HepG2 (cell line): ENCODE measurements at regions not wholly inside any gene's neighbourhood (a gene's known extent, or its start where the extent isn't known, plus 50 kb on each side); places are given as distances from the start of the nearest gene placed in this dataset.

Source experiments
- CREB1 ChIP-seq, 2 experiments: fragments of 450-650 bp in 1 of 2; IDR thresholded peaks; 2 replicates each; pipeline ENCODE4 v1.6.1; 2016 to 2017; ENCODE audit warnings: control low read depth in 1 of 2, mild to moderate bottlenecking in 1 of 2, missing compliant biosample characterization in 1 of 2, missing genetic modification characterization in 1 of 2
- RFX5 ChIP-seq: IDR thresholded peaks from 2 replicates; pipeline ENCODE4 v1.6.1; 2011; ENCODE audit warnings: low read depth, low read length, improper control_type of control experiment
- TFE3 ChIP-seq: IDR thresholded peaks from 2 replicates; pipeline ENCODE4 v1.6.1; 2016
- THYN1 ChIP-seq: sonication (generic); formaldehyde crosslinking; IDR thresholded peaks from 2 replicates; pipeline ENCODE4 v1.8.1; 2023; ENCODE audit warnings: low read depth, mild to moderate bottlenecking, moderate library complexity, missing genetic modification reagents, borderline replicate concordance
- U2AF2 ChIP-seq: fragments of 200-400 bp; formaldehyde crosslinking; IDR thresholded peaks from 2 replicates; pipeline ENCODE4 v1.6.1; 2017; ENCODE audit warnings: low read depth, mild to moderate bottlenecking, low read length
- USF2 ChIP-seq, 2 experiments: sonication (generic) in 1 of 2; formaldehyde crosslinking in 1 of 2; IDR thresholded peaks; 2 replicates each; pipeline versions ENCODE4 v1.5.1 to v1.6.1; 2011 to 2020; ENCODE audit warnings: borderline replicate concordance in 1 of 2, low read depth in 1 of 2, low read length in 1 of 2, mild to moderate bottlenecking in 1 of 2, missing genetic modification reagents in 1 of 2, moderate library complexity in 1 of 2
- ZFP37 ChIP-seq: sonication (generic); formaldehyde crosslinking; IDR thresholded peaks from 2 replicates; pipeline ENCODE4 v1.4.0; 2020; ENCODE audit warnings: missing genetic modification reagents, borderline replicate concordance
- ZNF263 ChIP-seq: sonication (generic); formaldehyde crosslinking; IDR thresholded peaks from 2 replicates; pipeline ENCODE4 v1.4.0; 2020; ENCODE audit warnings: missing genetic modification reagents
- ZNF296 ChIP-seq: sonication (generic); formaldehyde crosslinking; conservative IDR thresholded peaks from 2 replicates; pipeline ENCODE4 v1.5.0; 2020; ENCODE audit warnings: mild to moderate bottlenecking, missing genetic modification reagents
- TF ChIP-seq, protein P1 (sequence below): IDR thresholded peaks from 2 replicates; pipeline ENCODE4 v1.6.1; 2016; ENCODE audit warnings: low read depth, control low read depth

DNA sequence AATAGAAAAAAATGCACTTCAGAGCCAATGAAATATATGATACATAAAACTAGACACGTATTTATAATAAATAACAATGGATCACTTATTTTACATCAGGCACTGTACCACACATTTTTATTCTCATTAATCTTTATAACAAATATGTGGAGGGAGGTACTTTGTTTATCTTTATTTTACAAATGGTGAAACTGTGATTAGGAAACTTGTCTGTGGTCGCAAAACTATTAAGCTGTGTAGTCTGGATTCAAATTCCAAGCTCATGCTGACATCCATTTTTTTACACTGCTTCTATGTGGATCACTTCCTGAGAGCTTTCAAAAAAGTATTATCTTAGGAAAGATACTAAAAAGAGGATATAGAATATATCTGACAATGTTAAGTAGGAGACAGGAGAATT lies 978.6 kb downstream of the SORCS1 start:
- TF ChIP-seq CREB1 (IDR thresholded peaks at IDR 0.05) (no peak), CREB1 (CRISPR knock-in tag; IDR thresholded peaks at IDR 0.05) (no peak), ZNF296 (CRISPR knock-in tag) (no peak), ZNF263 (CRISPR knock-in tag) (no peak), ZFP37 (CRISPR knock-in tag) (no peak), TFE3 (no peak), U2AF2 (no peak), THYN1 (CRISPR knock-in tag) (no peak), USF2 (IDR thresholded peaks at IDR 0.05; ENCODE audit: low read depth, low read length) (no peak), USF2 (CRISPR knock-in tag; IDR thresholded peaks at IDR 0.05; ENCODE audit: borderline replicate concordance) (no peak), RFX5 (no peak)
- TF ChIP-seq, protein P1, sequence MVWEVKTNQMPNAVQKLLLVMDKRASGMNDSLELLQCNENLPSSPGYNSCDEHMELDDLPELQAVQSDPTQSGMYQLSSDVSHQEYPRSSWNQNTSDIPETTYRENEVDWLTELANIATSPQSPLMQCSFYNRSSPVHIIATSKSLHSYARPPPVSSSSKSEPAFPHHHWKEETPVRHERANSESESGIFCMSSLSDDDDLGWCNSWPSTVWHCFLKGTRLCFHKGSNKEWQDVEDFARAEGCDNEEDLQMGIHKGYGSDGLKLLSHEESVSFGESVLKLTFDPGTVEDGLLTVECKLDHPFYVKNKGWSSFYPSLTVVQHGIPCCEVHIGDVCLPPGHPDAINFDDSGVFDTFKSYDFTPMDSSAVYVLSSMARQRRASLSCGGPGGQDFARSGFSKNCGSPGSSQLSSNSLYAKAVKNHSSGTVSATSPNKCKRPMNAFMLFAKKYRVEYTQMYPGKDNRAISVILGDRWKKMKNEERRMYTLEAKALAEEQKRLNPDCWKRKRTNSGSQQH (CRISPR knock-in tag), result no peak
